HG02870 (cell line): ENCODE measurements at regions not wholly inside any gene's neighbourhood (a gene's known extent, or its start where the extent isn't known, plus 50 kb on each side); places are given as distances from the start of the nearest gene placed in this dataset.
"Not testable (repeated sequence)": the region's sequence is repeated elsewhere in the genome, so short reads cannot be mapped to it uniquely, and the experiment has no call there.

Experiments used
- ATAC-seq: cut with Tn5 transposase; IDR thresholded peaks from one replicate; pipeline ENCODE4 v1.9.1; 2021; ENCODE audit warnings: mild to moderate bottlenecking, moderate library complexity; ENCODE audit not compliant: unreplicated experiment

- ATAC-seq = no peak
Observed at GRCh38 chr12:131619736-131620506, 91.0 kb upstream of the SFSWAP start.

- no peak for ATAC-seq
Observed at GRCh38 chr12:131620520-131620919, 90.4 kb upstream of the SFSWAP start.

- ATAC-seq = no peak
Observed at GRCh38 chr12:131620946-131621681, 89.8 kb upstream of the SFSWAP start.

GRCh38 chr12:131621701-131622421 is 89.0 kb upstream of the SFSWAP start:
- ATAC-seq = no peak

GRCh38 chr12:131622422-131622955 is 88.4 kb upstream of the SFSWAP start:
- ATAC-seq = no peak

GRCh38 chr12:131623404-131624368 is 87.2 kb upstream of the SFSWAP start:
- ATAC-seq = not testable (repeated sequence)

- ATAC-seq = not testable (repeated sequence)
Observed at GRCh38 chr12:131624369-131624739, 86.5 kb upstream of the SFSWAP start.

- not testable (repeated sequence) for ATAC-seq
Observed at GRCh38 chr12:131624756-131625501, 86.0 kb upstream of the SFSWAP start.

- not testable (repeated sequence) for ATAC-seq
Observed at GRCh38 chr12:131625966-131626722, 84.7 kb upstream of the SFSWAP start.

- ATAC-seq = not testable (repeated sequence)
Observed at GRCh38 chr12:131627151-131628022, 83.5 kb upstream of the SFSWAP start.

- ATAC-seq = no peak
Observed at GRCh38 chr12:131628023-131628740, 82.7 kb upstream of the SFSWAP start.

- no peak for ATAC-seq
Observed at GRCh38 chr12:131628766-131629448, 82.0 kb upstream of the SFSWAP start.

GRCh38 chr12:131631230-131631629 is 79.7 kb upstream of the SFSWAP start:
- no peak for ATAC-seq

- not testable (repeated sequence) for ATAC-seq
Observed at GRCh38 chr12:131631889-131632651, 78.8 kb upstream of the SFSWAP start.

GRCh38 chr12:131632652-131633023 is 78.3 kb upstream of the SFSWAP start:
- not testable (repeated sequence) for ATAC-seq

- not testable (repeated sequence) for ATAC-seq
Observed at GRCh38 chr12:131633610-131634009, 77.3 kb upstream of the SFSWAP start.
